HG02884 (cell line): ENCODE measurements at regions not wholly inside any gene's neighbourhood (a gene's known extent, or its start where the extent isn't known, plus 50 kb on each side); places are given as distances from the start of the nearest gene placed in this dataset.
A peak's percentile ranks its signal among the peaks of the same experiment; 100 is the strongest.
"Not testable (repeated sequence)": the region's sequence is repeated elsewhere in the genome, so short reads cannot be mapped to it uniquely, and the experiment has no call there.

Experiments used
- ATAC-seq: cut with Tn5 transposase; IDR thresholded peaks from one replicate; pipeline ENCODE4 v1.9.1; 2021; ENCODE audit warnings: mild to moderate bottlenecking, moderate library complexity; ENCODE audit not compliant: unreplicated experiment

- no peak for ATAC-seq
These were observed 2695.0 kb upstream of the DEFB115 start for GRCh38 chr20:28562510-28562898.

DNA sequence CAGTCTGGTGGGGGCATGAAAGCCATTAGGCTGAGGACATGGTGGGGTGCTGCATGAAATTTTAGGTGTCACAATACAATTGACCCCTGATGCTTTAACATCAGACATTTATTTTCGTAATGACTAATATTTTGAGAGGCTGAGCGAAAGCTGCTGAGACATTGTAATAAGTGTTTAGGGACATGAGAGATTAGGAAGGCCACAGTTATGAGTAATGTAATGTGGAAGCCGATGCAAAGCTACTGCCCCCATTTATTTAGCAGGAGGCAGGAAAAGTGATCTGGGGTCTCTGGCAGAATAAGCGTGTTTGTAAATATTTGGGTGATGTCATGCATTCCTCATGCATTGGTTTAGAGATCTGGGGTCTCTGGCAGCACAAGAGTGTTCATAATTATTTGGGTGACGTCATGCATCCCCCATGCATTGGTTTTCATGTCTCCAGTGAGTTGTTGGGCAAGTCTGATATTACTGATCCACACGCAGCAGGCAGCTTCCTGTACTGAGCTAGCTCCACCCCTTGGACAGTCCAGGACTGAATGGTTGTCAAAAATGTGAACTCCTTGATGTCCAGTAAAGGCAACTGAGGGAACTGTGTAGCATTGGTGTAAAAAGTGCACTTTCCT lies 2694.5 kb upstream of the DEFB115 start:
- ATAC-seq: not testable (repeated sequence)

DNA sequence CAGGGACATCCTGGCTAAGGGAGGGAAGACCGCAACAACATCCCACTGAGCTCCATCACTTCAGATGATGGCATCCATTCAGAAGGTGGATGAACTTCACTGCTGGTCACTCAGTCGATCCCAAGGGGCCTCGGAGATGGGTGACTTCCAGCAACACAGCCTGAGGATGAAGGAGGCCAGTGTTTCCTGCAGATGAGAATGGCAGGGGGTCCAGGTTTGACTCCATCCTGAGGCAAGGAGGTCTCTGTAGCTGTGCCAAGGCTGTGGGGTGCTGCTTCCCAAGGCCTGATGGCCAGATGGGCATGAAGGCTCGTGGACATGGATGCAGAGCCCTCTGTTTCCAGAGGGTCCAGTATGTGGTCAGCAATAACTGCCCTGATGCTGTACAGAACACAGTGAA lies 2693.4 kb upstream of the DEFB115 start:
- not testable (repeated sequence) for ATAC-seq

DNA sequence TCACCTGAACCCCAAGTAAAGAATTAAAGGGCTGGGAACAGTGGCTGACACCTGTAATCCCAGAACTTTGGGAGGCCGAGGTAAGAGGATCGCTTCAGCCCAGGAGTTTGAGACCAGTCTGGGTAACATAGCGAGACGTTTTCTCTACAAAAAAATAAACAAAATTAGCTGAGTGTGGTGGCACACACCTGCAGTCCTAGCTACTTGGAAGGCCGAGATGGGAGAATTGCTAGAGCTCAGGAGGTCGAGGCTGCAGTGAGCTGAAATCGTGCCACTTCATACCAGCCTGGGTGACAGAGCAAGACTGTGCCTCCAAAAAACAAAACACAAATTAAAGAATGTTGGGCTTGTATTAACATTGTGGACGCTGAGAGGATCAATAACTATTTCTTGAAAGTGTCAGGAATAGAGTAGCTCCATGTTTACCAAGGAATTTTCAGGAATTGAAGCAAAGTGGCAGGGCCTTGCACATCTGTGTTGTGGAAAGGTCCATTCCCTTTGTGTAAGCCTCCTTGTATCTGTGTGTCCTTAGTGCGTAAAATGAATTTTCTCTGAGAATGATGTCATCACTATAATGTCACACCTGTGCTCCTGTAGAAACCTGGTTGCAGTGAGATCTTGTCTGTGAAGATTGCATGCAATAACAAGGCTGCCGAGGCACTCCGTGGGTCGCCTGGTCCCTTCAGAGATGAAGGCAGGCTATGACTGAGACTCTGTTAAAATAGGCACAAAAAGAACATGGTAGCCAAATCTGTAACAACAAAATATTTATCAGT lies 2692.6 kb upstream of the DEFB115 start:
- ATAC-seq: not testable (repeated sequence)

DNA sequence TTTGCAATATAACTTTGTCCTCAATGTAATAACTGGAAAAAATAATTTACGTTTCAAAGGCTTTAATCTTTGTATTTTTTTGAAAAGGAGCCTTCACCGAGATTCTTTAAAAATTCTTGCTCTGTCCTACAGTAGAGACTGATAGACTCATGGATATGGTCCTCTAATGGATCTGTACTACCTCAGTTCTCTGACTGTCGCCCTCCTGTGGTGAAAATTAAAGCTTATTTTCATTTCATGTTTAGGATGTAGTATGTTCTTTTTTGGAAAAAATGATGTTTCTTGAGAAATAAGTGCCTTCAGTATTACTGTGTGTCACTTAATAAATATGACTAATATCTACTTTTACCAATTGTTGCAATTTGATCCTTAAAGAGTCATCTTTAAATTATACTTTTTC lies 2681.5 kb upstream of the DEFB115 start:
- ATAC-seq: not testable (repeated sequence)

- ATAC-seq: not testable (repeated sequence)
These were observed 2665.8 kb upstream of the DEFB115 start for GRCh38 chr20:28591680-28592079.

DNA sequence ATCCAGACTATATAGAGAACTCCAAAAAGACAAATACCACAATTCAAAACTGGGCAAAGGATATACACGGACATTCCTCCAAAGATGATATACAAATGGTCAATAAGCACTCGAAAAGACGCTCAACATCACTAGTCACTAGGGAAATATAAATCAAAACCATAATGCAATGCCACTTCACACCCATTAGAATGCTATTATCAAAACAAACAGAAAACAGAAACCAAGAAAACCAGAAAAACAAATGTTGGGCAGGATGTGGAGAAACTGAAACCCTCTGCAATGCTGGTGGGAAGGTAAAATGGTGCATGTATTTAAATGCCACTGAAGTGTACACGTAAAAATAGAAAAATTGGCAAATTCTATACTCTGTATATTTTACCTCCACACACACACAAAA lies 2664.1 kb upstream of the DEFB115 start:
- ATAC-seq: not testable (repeated sequence)

GRCh38 chr20:28594476-28594875 lies 2663.0 kb upstream of the DEFB115 start:
- ATAC-seq: not testable (repeated sequence)

GRCh38 chr20:28602006-28602402 lies 2655.5 kb upstream of the DEFB115 start:
- ATAC-seq: not testable (repeated sequence)

DNA sequence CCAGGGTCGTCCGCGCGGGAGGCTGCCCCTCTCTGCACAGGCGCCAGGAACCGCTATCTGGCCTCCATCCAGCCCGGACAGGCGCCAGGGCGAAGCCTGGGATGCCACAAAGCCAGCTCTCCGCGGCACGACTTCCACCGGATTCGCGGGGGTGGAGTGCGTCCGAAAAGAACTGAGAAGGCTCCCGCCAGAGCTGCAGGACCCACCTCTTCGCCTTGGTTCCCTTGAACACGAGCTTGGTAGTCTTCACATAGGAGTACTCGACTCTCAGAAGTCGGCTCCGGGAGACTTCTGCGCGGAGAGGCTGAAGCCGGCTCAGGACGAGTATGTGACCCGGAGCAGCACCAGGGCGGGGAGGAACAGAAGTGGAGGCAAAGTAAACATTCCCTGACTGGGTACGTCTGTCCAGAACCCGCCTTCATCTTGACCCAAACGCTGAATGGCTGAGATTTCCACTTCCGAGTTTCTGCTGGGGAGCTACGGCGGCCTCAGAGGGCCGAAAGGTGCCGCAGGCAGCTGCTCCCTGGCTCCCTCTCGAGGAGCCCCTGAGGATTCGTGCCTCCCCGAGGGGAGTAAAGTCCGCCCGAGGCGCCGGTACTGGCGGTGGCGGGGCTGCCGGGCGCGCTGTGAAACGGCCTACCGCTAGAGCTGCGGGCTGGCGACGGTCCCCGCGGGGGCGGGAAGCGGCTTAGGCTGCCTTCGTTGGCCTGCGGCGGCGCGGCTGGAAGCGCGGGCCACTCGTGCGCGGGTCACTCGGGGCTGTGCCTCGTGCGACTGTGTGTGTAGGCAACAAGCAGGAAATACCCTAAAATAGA lies 2654.9 kb upstream of the DEFB115 start:
- ATAC-seq: peak; percentile 99

GRCh38 chr20:28603218-28603577 lies 2654.3 kb upstream of the DEFB115 start:
- ATAC-seq: not testable (repeated sequence)

- ATAC-seq: no peak
These were observed 2641.1 kb upstream of the DEFB115 start for GRCh38 chr20:28616354-28616753.

- ATAC-seq: not testable (repeated sequence)
These were observed 2637.4 kb upstream of the DEFB115 start for GRCh38 chr20:28619956-28620651.

- ATAC-seq: not testable (repeated sequence)
These were observed 2632.4 kb upstream of the DEFB115 start for GRCh38 chr20:28625112-28625511.

DNA sequence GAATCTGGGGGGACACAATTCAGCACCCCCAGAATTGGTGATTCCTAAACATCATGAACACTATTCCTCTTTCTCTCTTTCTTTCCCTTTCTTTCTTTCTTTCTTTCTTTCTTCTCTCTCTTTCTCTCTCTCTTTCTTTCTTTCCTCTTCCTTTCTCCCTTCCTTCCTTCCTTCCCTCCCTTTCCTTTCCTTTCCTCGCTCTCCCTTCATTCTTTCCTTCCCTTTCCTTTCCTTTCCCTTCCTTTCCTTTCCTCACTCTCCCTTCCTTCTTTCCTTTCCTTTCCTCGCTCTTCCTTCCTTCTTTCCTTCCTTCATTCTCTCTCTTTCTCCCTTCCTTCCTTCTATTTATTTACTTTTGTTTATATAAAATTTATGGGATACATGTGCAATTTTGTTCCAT lies 2616.6 kb upstream of the DEFB115 start:
- ATAC-seq: not testable (repeated sequence)
